KMS-11 (cell line): ENCODE measurements at regions not wholly inside any gene's neighbourhood (a gene's known extent, or its start where the extent isn't known, plus 50 kb on each side); places are given as distances from the start of the nearest gene placed in this dataset.

Experiments used
- H2AFZ ChIP-seq: fragments of 200-600 bp; sonication (generic); 2 replicates; pipeline ENCODE4 v1.6.1; 2016; ENCODE audit warnings: antibody characterized with exemption, mixed run types, low read depth
- H3K27ac ChIP-seq: fragments of 200-600 bp; sonication (generic); 2 replicates; pipeline ENCODE4 v1.6.1; 2016; ENCODE audit warnings: mild to moderate bottlenecking, mixed run types
- H3K27me3 ChIP-seq: fragments of 200-600 bp; sonication (generic); 2 replicates; pipeline ENCODE4 v1.6.1; 2017; ENCODE audit warnings: mild to moderate bottlenecking, low read depth, mixed run types, moderate library complexity; ENCODE audit not compliant: insufficient read depth
- H3K36me3 ChIP-seq: fragments of 200-600 bp; sonication (generic); 2 replicates; pipeline ENCODE4 v1.6.1; 2017; ENCODE audit warnings: mild to moderate bottlenecking, mixed run types; ENCODE audit not compliant: insufficient read depth
- H3K4me1 ChIP-seq: fragments of 200-600 bp; sonication (generic); 2 replicates; pipeline ENCODE4 v1.6.1; 2016; ENCODE audit warnings: mild to moderate bottlenecking, low read depth, mixed run types; ENCODE audit not compliant: poor library complexity, severe bottlenecking
- H3K4me2 ChIP-seq: fragments of 200-600 bp; sonication (generic); 2 replicates; pipeline ENCODE4 v1.7.0; 2016; ENCODE audit warnings: mild to moderate bottlenecking, mixed run types
- H3K4me3 ChIP-seq: fragments of 200-600 bp; sonication (generic); IDR thresholded peaks from 2 replicates; pipeline ENCODE4 v1.6.1; 2017; ENCODE audit warnings: low read depth, low read length, mixed read lengths; ENCODE audit not compliant: insufficient read depth
- H3K79me2 ChIP-seq: fragments of 200-600 bp; sonication (generic); 2 replicates; pipeline ENCODE4 v1.6.1; 2016; ENCODE audit warnings: low read depth, mixed run types; ENCODE audit not compliant: insufficient read depth
- H3K9ac ChIP-seq: fragments of 200-600 bp; sonication (generic); 2 replicates; pipeline ENCODE4 v1.6.1; 2016; ENCODE audit warnings: mild to moderate bottlenecking, mixed run types
- H4K20me1 ChIP-seq: fragments of 200-600 bp; sonication (generic); 2 replicates; pipeline ENCODE4 v1.6.1; 2016; ENCODE audit warnings: mild to moderate bottlenecking, mixed run types; ENCODE audit not compliant: insufficient read depth
- CTCF ChIP-seq: fragments of 200-600 bp; sonication (generic); conservative IDR thresholded peaks from 2 replicates; pipeline ENCODE4 v1.6.1; 2017; ENCODE audit warnings: low read depth, mild to moderate bottlenecking, antibody characterized with exemption, low read length, moderate library complexity, mixed read lengths

- Histone ChIP-seq H2AFZ (no peak overlapping the region), H4K20me1 (no peaks in the 10 kb centered on the region), H3K4me3 (no peak overlapping the region), H3K79me2 (no peaks in the 10 kb centered on the region), H3K9ac (no peak overlapping the region), H3K27me3 (no peaks in the 10 kb centered on the region), H3K4me2 (no peak overlapping the region), H3K27ac (no peak overlapping the region), H3K4me1 (no peaks in the 10 kb centered on the region), H3K36me3 (no peaks in the 10 kb centered on the region)
- TF ChIP-seq CTCF: no peak
Observed at GRCh38 chr3:74410276-74410941, 204.1 kb downstream of the CNTN3 start.

- no peak overlapping the region for H2AFZ ChIP-seq
- H3K4me3 ChIP-seq: no peak overlapping the region
- H3K4me2 ChIP-seq: no peak overlapping the region
- TF ChIP-seq CTCF: no peak
- no peak overlapping the region for H3K9ac ChIP-seq
- H3K27me3 ChIP-seq: no peaks in the 10 kb centered on the region
- no peaks in the 10 kb centered on the region for H4K20me1 ChIP-seq
- H3K79me2 ChIP-seq: no peaks in the 10 kb centered on the region
- H3K27ac ChIP-seq: no peak overlapping the region
- H3K4me1 ChIP-seq: no peaks in the 10 kb centered on the region
- H3K36me3 ChIP-seq: no peaks in the 10 kb centered on the region
Observed at GRCh38 chr3:74409066-74409465, 205.4 kb downstream of the CNTN3 start.

GRCh38 chr3:74403307-74403706 lies 211.2 kb downstream of the CNTN3 start:
- H3K27ac ChIP-seq: no peak overlapping the region
- H3K4me1 ChIP-seq: no peaks in the 10 kb centered on the region
- H3K27me3 ChIP-seq: no peaks in the 10 kb centered on the region
- no peaks in the 10 kb centered on the region for H3K36me3 ChIP-seq
- TF ChIP-seq CTCF: no peak
- no peak overlapping the region for H2AFZ ChIP-seq
- no peak overlapping the region for H3K4me2 ChIP-seq
- H4K20me1 ChIP-seq: no peaks in the 10 kb centered on the region
- H3K79me2 ChIP-seq: no peaks in the 10 kb centered on the region
- no peak overlapping the region for H3K4me3 ChIP-seq
- H3K9ac ChIP-seq: no peak overlapping the region

- Histone ChIP-seq H3K27ac (no peak overlapping the region), H2AFZ (no peak overlapping the region), H3K4me3 (no peak overlapping the region), H3K27me3 (no peaks in the 10 kb centered on the region), H3K4me1 (no peaks in the 10 kb centered on the region), H3K36me3 (no peaks in the 10 kb centered on the region), H3K4me2 (no peak overlapping the region), H3K9ac (no peak overlapping the region), H3K79me2 (no peaks in the 10 kb centered on the region), H4K20me1 (no peaks in the 10 kb centered on the region)
- no peak for TF ChIP-seq CTCF
Observed at GRCh38 chr3:74402821-74403220, 211.6 kb downstream of the CNTN3 start.
